H1 (cell line): ENCODE measurements at regions not wholly inside any gene's neighbourhood (a gene's known extent, or its start where the extent isn't known, plus 50 kb on each side); places are given as distances from the start of the nearest gene placed in this dataset.

ENCODE experiments used
- ATF2 ChIP-seq: IDR thresholded peaks from 2 replicates; pipeline ENCODE4 v1.6.1; 2012; ENCODE audit warnings: low read length, inconsistent platforms
- ATF3 ChIP-seq: IDR thresholded peaks from 2 replicates; pipeline ENCODE4 v1.6.1; 2011; ENCODE audit warnings: low read depth, mild to moderate bottlenecking, low read length; ENCODE audit not compliant: insufficient read depth
- CTCF ChIP-seq, 3 experiments: IDR thresholded peaks; 1 replicate in 2 of 3; 2 replicates in 1 of 3; pipeline versions ENCODE4 v1.5.1 to v1.6.1; 2011; ENCODE audit warnings: low read length in 3 of 3, mild to moderate bottlenecking in 3 of 3, inconsistent platforms in 2 of 3, low read depth in 1 of 3, moderate library complexity in 1 of 3; ENCODE audit not compliant: insufficient read depth in 1 of 3; ENCODE audit errors: control extremely low read depth in 1 of 3
- EZH2 ChIP-seq: fragments of 200-600 bp; sonication (generic); IDR thresholded peaks from 2 replicates; pipeline ENCODE4 v1.7.1; 2012; ENCODE audit warnings: low read depth, mild to moderate bottlenecking, moderate library complexity, low read length, inconsistent platforms; ENCODE audit not compliant: severe bottlenecking
- HDAC6 ChIP-seq: IDR thresholded peaks from one replicate; pipeline ENCODE4 v1.7.1; 2012; ENCODE audit warnings: low read depth, mild to moderate bottlenecking, inconsistent platforms, low read length, moderate library complexity
- JUND ChIP-seq: IDR thresholded peaks from 2 replicates; pipeline ENCODE4 v1.6.1; 2011; ENCODE audit warnings: mild to moderate bottlenecking, improper control_type of control experiment, low read length
- KDM5A ChIP-seq: fragments of 200-600 bp; IDR thresholded peaks from 2 replicates; pipeline ENCODE4 v1.7.1; 2012; ENCODE audit warnings: mild to moderate bottlenecking, low read length, inconsistent platforms, mixed read lengths
- POLR2A ChIP-seq, 2 experiments: IDR thresholded peaks; 1 replicate in 1 of 2; 2 replicates in 1 of 2; pipeline ENCODE4 v1.6.1; 2011; ENCODE audit warnings: low read depth in 2 of 2, low read length in 2 of 2, mild to moderate bottlenecking in 2 of 2; ENCODE audit errors: control extremely low read depth in 1 of 2
- SRF ChIP-seq: IDR thresholded peaks from 2 replicates; pipeline ENCODE4 v1.6.1; 2011; ENCODE audit warnings: mild to moderate bottlenecking, low read depth, low read length, moderate library complexity

- no peak for TF ChIP-seq JUND
- TF ChIP-seq EZH2: no peak
- no peak for TF ChIP-seq KDM5A
- TF ChIP-seq CTCF (IDR thresholded peaks at IDR 0.05; ENCODE audit: control extremely low read depth in 1 of 3, insufficient read depth in 1 of 3, low read depth in 1 of 3, low read length in 3 of 3): no peak
- no peak for TF ChIP-seq HDAC6
- no peak for TF ChIP-seq POLR2A (IDR thresholded peaks at IDR 0.05; ENCODE audit: control extremely low read depth in 1 of 2, low read depth in 2 of 2, low read length in 2 of 2)
- TF ChIP-seq SRF: no peak
- TF ChIP-seq ATF3: no peak
- TF ChIP-seq ATF2: no peak
Measured at GRCh38 chr12:13437541-13437940, 241.0 kb downstream of the EMP1 start.
